ENCODE measurements at regions not wholly inside any gene's neighbourhood (a gene's known extent, or its start where the extent isn't known, plus 50 kb on each side); places are given as distances from the start of the nearest gene placed in this dataset.

GRCh38 chr6:148037496-148037895, 305.1 kb upstream of the SASH1 start:
- TF ChIP-seq USF1 (IDR thresholded peaks at IDR 0.05) (no peak), ZBTB7A (IDR thresholded peaks at IDR 0.05; ENCODE audit: low read depth) (no peak), TEAD4 (IDR thresholded peaks at IDR 0.05) (no peak), REST (IDR thresholded peaks at IDR 0.05; ENCODE audit: low read depth) (no peak), EGR1 (IDR thresholded peaks at IDR 0.05) (no peak), CREB1 (IDR thresholded peaks at IDR 0.05; ENCODE audit: low read depth) (no peak), TAF1 (IDR thresholded peaks at IDR 0.05; ENCODE audit: low read depth) (no peak)

- TF ChIP-seq FOXM1 (IDR thresholded peaks at IDR 0.05; ENCODE audit: borderline replicate concordance, low read depth): no peak
- TF ChIP-seq REST (IDR thresholded peaks at IDR 0.05; ENCODE audit: low read depth): no peak
- no peak for TF ChIP-seq YY1 (IDR thresholded peaks at IDR 0.05; ENCODE audit: low read depth)
- TF ChIP-seq ZBTB7A (IDR thresholded peaks at IDR 0.05; ENCODE audit: low read depth): no peak
- TF ChIP-seq MAX (IDR thresholded peaks at IDR 0.05): no peak
- TF ChIP-seq CEBPB (IDR thresholded peaks at IDR 0.05): no peak
- no peak for TF ChIP-seq CREB1 (IDR thresholded peaks at IDR 0.05; ENCODE audit: low read depth)
Measured at GRCh38 chr6:148041546-148041945, 301.1 kb upstream of the SASH1 start.

- no peak for TF ChIP-seq YY1 (IDR thresholded peaks at IDR 0.05; ENCODE audit: low read depth)
- TF ChIP-seq EGR1 (IDR thresholded peaks at IDR 0.05): no peak
- no peak for TF ChIP-seq TEAD4 (IDR thresholded peaks at IDR 0.05)
- no peak for TF ChIP-seq EP300 (IDR thresholded peaks at IDR 0.05; ENCODE audit: borderline replicate concordance)
- no peak for TF ChIP-seq REST (IDR thresholded peaks at IDR 0.05; ENCODE audit: low read depth)
- TF ChIP-seq CREB1 (IDR thresholded peaks at IDR 0.05; ENCODE audit: low read depth): no peak
- TF ChIP-seq MAX (IDR thresholded peaks at IDR 0.05): no peak
- no peak for TF ChIP-seq RAD21 (IDR thresholded peaks at IDR 0.05; ENCODE audit: low read depth)
- TF ChIP-seq USF1 (IDR thresholded peaks at IDR 0.05): no peak
- TF ChIP-seq TAF1 (IDR thresholded peaks at IDR 0.05; ENCODE audit: low read depth): no peak
- no peak for TF ChIP-seq FOXM1 (IDR thresholded peaks at IDR 0.05; ENCODE audit: borderline replicate concordance, low read depth)
- no peak for TF ChIP-seq CEBPB (IDR thresholded peaks at IDR 0.05)
Measured at GRCh38 chr6:148042536-148042935, 300.1 kb upstream of the SASH1 start.

GRCh38 chr6:148044261-148044751, 298.3 kb upstream of the SASH1 start:
- TF ChIP-seq ZBTB7A (IDR thresholded peaks at IDR 0.05; ENCODE audit: low read depth) (no peak), EGR1 (IDR thresholded peaks at IDR 0.05) (no peak), FOXM1 (IDR thresholded peaks at IDR 0.05; ENCODE audit: borderline replicate concordance, low read depth) (no peak), REST (IDR thresholded peaks at IDR 0.05; ENCODE audit: low read depth) (no peak), CREB1 (IDR thresholded peaks at IDR 0.05; ENCODE audit: low read depth) (no peak), YY1 (IDR thresholded peaks at IDR 0.05; ENCODE audit: low read depth) (no peak), TAF1 (IDR thresholded peaks at IDR 0.05; ENCODE audit: low read depth) (no peak), NFIC (IDR thresholded peaks at IDR 0.05) (no peak), CEBPB (IDR thresholded peaks at IDR 0.05) (no peak), TEAD4 (IDR thresholded peaks at IDR 0.05) (no peak), MAX (IDR thresholded peaks at IDR 0.05) (no peak), RAD21 (IDR thresholded peaks at IDR 0.05; ENCODE audit: low read depth) (no peak), EP300 (IDR thresholded peaks at IDR 0.05; ENCODE audit: borderline replicate concordance) (no peak)

Measured in Ishikawa (cell line).